Activated T-cell treated with anti-CD3 and anti-CD28 coated beads, Interleukin-2, amount 50 U/mL, for 48 hours (primary cell): ENCODE measurements at regions not wholly inside any gene's neighbourhood (a gene's known extent, or its start where the extent isn't known, plus 50 kb on each side); places are given as distances from the start of the nearest gene placed in this dataset.

Experiments
- DNase-seq, 2 experiments: peaks; one replicate each; pipeline ENCODE4 v3.0.0-alpha.2; 2020

- no peak for DNase-seq
Measured at GRCh38 chr1:221316491-221317056, 425.3 kb downstream of the DUSP10 start.

GRCh38 chr1:221317537-221317936, 424.4 kb downstream of the DUSP10 start:
- no peak for DNase-seq

- DNase-seq = no peak
Measured at GRCh38 chr1:221327954-221328353, 413.9 kb downstream of the DUSP10 start.

- no peak for DNase-seq
Measured at GRCh38 chr1:221328371-221328770, 413.5 kb downstream of the DUSP10 start.

GRCh38 chr1:221331273-221332183, 410.4 kb downstream of the DUSP10 start:
- no peak for DNase-seq

GRCh38 chr1:221334062-221334461, 407.8 kb downstream of the DUSP10 start:
- no peak for DNase-seq

- DNase-seq = no peak
Measured at GRCh38 chr1:221335161-221336101, 406.5 kb downstream of the DUSP10 start.

- DNase-seq = no peak
Measured at GRCh38 chr1:221336126-221336525, 405.8 kb downstream of the DUSP10 start.

- no peak for DNase-seq
Measured at GRCh38 chr1:221337106-221337505, 404.8 kb downstream of the DUSP10 start.

- DNase-seq = no peak
Measured at GRCh38 chr1:221343136-221343535, 398.8 kb downstream of the DUSP10 start.

- no peak for DNase-seq
Measured at GRCh38 chr1:221343607-221344006, 398.3 kb downstream of the DUSP10 start.

GRCh38 chr1:221344693-221345092, 397.2 kb downstream of the DUSP10 start:
- DNase-seq = no peak

- no peak for DNase-seq
Measured at GRCh38 chr1:221347706-221348105, 394.2 kb downstream of the DUSP10 start.

GRCh38 chr1:221350091-221350490, 391.8 kb downstream of the DUSP10 start:
- DNase-seq = no peak

GRCh38 chr1:221356693-221357092, 385.2 kb downstream of the DUSP10 start:
- no peak for DNase-seq

- no peak for DNase-seq
Measured at GRCh38 chr1:221363039-221363438, 378.9 kb downstream of the DUSP10 start.

GRCh38 chr1:221366495-221367110, 375.3 kb downstream of the DUSP10 start:
- DNase-seq = no peak

- DNase-seq = no peak
Measured at GRCh38 chr1:221371705-221372104, 370.2 kb downstream of the DUSP10 start.

- DNase-seq = no peak
Measured at GRCh38 chr1:221373795-221374194, 368.1 kb downstream of the DUSP10 start.

GRCh38 chr1:221376286-221376685, 365.6 kb downstream of the DUSP10 start:
- DNase-seq = no peak

GRCh38 chr1:221381910-221382623, 359.8 kb downstream of the DUSP10 start:
- no peak for DNase-seq

GRCh38 chr1:221392453-221392852, 349.4 kb downstream of the DUSP10 start:
- DNase-seq = no peak
